GM23338 (cell line): ENCODE measurements at regions not wholly inside any gene's neighbourhood (a gene's known extent, or its start where the extent isn't known, plus 50 kb on each side); places are given as distances from the start of the nearest gene placed in this dataset.

Experiments
- CREB1 ChIP-seq: fragments of 250-450 bp; sonication (Bioruptor Pico); IDR thresholded peaks from 2 replicates; pipeline ENCODE4 v1.5.0; 2020; ENCODE audit warnings: low read depth, mild to moderate bottlenecking, moderate library complexity
- EZH2 ChIP-seq: fragments of 200-600 bp; sonication (generic); IDR thresholded peaks from one replicate; pipeline ENCODE4 v1.8.0; 2017; ENCODE audit warnings: antibody characterized with exemption, mild to moderate bottlenecking, low read depth; ENCODE audit not compliant: unreplicated experiment
- EZH2phosphoT487 ChIP-seq: fragments of 200-600 bp; sonication (generic); IDR thresholded peaks from one replicate; pipeline ENCODE4 v1.8.1; 2018; ENCODE audit warnings: antibody characterized with exemption; ENCODE audit not compliant: unreplicated experiment
- POLR2AphosphoS5 ChIP-seq: IDR thresholded peaks from 2 replicates; pipeline ENCODE4 v1.6.1; 2016; ENCODE audit warnings: antibody characterized with exemption, low read depth
- ZNF331 ChIP-seq: fragments of 250-450 bp; sonication (Bioruptor Pico); IDR thresholded peaks from 2 replicates; pipeline ENCODE4 v1.5.0; 2020; ENCODE audit warnings: low read depth, mild to moderate bottlenecking, moderate library complexity
- TF ChIP-seq, protein P1 (sequence below), 2 experiments: fragments of 200-600 bp in 1 of 2; sonication (generic) in 1 of 2; conservative IDR thresholded peaks; 2 replicates each; pipeline versions ENCODE4 v1.5.1 to v1.6.1; 2016 to 2017; ENCODE audit warnings: antibody characterized with exemption in 2 of 2, low read depth in 2 of 2, mild to moderate bottlenecking in 2 of 2, moderate library complexity in 1 of 2
- TF ChIP-seq, protein P2 (sequence below): IDR thresholded peaks from one replicate; pipeline ENCODE4 v1.6.1; 2018; ENCODE audit warnings: antibody characterized with exemption; ENCODE audit not compliant: unreplicated experiment

DNA sequence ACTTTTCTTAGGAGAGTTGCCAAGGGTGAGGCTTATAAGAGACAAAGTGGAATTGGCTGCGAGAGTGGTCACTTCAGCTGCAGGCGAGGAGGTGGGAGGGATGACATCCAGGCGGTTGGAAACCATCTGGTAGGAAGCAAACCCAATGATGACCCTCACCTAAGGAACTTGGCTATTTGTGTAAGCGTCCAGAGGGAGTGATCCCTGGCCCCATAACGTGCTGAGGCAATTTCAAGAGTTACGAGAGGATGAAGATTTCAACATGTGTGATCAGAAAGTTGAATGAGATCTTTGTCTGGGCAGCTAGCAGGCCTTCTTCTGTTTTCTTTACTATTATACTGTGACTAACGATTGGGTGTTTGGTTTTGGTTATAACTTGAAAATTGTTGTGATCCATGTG is 102.7 kb upstream of the VANGL1 start:
- TF ChIP-seq, protein P1, sequence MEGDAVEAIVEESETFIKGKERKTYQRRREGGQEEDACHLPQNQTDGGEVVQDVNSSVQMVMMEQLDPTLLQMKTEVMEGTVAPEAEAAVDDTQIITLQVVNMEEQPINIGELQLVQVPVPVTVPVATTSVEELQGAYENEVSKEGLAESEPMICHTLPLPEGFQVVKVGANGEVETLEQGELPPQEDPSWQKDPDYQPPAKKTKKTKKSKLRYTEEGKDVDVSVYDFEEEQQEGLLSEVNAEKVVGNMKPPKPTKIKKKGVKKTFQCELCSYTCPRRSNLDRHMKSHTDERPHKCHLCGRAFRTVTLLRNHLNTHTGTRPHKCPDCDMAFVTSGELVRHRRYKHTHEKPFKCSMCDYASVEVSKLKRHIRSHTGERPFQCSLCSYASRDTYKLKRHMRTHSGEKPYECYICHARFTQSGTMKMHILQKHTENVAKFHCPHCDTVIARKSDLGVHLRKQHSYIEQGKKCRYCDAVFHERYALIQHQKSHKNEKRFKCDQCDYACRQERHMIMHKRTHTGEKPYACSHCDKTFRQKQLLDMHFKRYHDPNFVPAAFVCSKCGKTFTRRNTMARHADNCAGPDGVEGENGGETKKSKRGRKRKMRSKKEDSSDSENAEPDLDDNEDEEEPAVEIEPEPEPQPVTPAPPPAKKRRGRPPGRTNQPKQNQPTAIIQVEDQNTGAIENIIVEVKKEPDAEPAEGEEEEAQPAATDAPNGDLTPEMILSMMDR (conservative IDR thresholded peaks at IDR 0.05; ENCODE audit: low read depth in 2 of 2), result no peak
- no peak for TF ChIP-seq EZH2
- TF ChIP-seq POLR2AphosphoS5, result no peak
- no peak for TF ChIP-seq EZH2phosphoT487
- TF ChIP-seq, protein P2, sequence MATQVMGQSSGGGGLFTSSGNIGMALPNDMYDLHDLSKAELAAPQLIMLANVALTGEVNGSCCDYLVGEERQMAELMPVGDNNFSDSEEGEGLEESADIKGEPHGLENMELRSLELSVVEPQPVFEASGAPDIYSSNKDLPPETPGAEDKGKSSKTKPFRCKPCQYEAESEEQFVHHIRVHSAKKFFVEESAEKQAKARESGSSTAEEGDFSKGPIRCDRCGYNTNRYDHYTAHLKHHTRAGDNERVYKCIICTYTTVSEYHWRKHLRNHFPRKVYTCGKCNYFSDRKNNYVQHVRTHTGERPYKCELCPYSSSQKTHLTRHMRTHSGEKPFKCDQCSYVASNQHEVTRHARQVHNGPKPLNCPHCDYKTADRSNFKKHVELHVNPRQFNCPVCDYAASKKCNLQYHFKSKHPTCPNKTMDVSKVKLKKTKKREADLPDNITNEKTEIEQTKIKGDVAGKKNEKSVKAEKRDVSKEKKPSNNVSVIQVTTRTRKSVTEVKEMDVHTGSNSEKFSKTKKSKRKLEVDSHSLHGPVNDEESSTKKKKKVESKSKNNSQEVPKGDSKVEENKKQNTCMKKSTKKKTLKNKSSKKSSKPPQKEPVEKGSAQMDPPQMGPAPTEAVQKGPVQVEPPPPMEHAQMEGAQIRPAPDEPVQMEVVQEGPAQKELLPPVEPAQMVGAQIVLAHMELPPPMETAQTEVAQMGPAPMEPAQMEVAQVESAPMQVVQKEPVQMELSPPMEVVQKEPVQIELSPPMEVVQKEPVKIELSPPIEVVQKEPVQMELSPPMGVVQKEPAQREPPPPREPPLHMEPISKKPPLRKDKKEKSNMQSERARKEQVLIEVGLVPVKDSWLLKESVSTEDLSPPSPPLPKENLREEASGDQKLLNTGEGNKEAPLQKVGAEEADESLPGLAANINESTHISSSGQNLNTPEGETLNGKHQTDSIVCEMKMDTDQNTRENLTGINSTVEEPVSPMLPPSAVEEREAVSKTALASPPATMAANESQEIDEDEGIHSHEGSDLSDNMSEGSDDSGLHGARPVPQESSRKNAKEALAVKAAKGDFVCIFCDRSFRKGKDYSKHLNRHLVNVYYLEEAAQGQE, result no peak
- no peak for TF ChIP-seq CREB1
- no peak for TF ChIP-seq ZNF331 (CRISPR knock-in tag)
